ENCODE measurements at regions not wholly inside any gene's neighbourhood (a gene's known extent, or its start where the extent isn't known, plus 50 kb on each side); places are given as distances from the start of the nearest gene placed in this dataset.

- TF ChIP-seq, protein P1, sequence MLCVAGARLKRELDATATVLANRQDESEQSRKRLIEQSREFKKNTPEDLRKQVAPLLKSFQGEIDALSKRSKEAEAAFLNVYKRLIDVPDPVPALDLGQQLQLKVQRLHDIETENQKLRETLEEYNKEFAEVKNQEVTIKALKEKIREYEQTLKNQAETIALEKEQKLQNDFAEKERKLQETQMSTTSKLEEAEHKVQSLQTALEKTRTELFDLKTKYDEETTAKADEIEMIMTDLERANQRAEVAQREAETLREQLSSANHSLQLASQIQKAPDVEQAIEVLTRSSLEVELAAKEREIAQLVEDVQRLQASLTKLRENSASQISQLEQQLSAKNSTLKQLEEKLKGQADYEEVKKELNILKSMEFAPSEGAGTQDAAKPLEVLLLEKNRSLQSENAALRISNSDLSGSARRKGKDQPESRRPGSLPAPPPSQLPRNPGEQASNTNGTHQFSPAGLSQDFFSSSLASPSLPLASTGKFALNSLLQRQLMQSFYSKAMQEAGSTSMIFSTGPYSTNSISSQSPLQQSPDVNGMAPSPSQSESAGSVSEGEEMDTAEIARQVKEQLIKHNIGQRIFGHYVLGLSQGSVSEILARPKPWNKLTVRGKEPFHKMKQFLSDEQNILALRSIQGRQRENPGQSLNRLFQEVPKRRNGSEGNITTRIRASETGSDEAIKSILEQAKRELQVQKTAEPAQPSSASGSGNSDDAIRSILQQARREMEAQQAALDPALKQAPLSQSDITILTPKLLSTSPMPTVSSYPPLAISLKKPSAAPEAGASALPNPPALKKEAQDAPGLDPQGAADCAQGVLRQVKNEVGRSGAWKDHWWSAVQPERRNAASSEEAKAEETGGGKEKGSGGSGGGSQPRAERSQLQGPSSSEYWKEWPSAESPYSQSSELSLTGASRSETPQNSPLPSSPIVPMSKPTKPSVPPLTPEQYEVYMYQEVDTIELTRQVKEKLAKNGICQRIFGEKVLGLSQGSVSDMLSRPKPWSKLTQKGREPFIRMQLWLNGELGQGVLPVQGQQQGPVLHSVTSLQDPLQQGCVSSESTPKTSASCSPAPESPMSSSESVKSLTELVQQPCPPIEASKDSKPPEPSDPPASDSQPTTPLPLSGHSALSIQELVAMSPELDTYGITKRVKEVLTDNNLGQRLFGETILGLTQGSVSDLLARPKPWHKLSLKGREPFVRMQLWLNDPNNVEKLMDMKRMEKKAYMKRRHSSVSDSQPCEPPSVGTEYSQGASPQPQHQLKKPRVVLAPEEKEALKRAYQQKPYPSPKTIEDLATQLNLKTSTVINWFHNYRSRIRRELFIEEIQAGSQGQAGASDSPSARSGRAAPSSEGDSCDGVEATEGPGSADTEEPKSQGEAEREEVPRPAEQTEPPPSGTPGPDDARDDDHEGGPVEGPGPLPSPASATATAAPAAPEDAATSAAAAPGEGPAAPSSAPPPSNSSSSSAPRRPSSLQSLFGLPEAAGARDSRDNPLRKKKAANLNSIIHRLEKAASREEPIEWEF (CRISPR knock-in tag; IDR thresholded peaks at IDR 0.05), result 0 out of 2 replicates have a peak, but pooled peaks have one; percentile 54
- TF ChIP-seq COPS2 (conservative IDR thresholded peaks at IDR 0.05) (no peak), ZNF184 (CRISPR knock-in tag; IDR thresholded peaks at IDR 0.05) (no peak), ILF3 (IDR thresholded peaks at IDR 0.05; ENCODE audit: borderline replicate concordance) (no peak), PTTG1 (tag; IDR thresholded peaks at IDR 0.05; ENCODE audit: low read depth) (no peak), ZNF740 (CRISPR knock-in tag; IDR thresholded peaks at IDR 0.05) (no peak), ZNF740 (tag; IDR thresholded peaks at IDR 0.05) (no peak), RBFOX2 (IDR thresholded peaks at IDR 0.05; ENCODE audit: low read depth, low read length) (no peak), SAP30 (IDR thresholded peaks at IDR 0.05; ENCODE audit: borderline replicate concordance, insufficient read depth, low read depth, low read length, poor library complexity, severe bottlenecking) (no peak), MBD2 (IDR thresholded peaks at IDR 0.05; ENCODE audit: borderline replicate concordance, low read depth) (no peak), SIRT6 (IDR thresholded peaks at IDR 0.05; ENCODE audit: low read depth, low read length) (no peak), TRIM28 (IDR thresholded peaks at IDR 0.05) (no peak), DNMT1 (IDR thresholded peaks at IDR 0.05) (no peak), ZNF347 (CRISPR knock-in tag; IDR thresholded peaks at IDR 0.05; ENCODE audit: low read depth) (no peak)
- TF ChIP-seq, protein P2, sequence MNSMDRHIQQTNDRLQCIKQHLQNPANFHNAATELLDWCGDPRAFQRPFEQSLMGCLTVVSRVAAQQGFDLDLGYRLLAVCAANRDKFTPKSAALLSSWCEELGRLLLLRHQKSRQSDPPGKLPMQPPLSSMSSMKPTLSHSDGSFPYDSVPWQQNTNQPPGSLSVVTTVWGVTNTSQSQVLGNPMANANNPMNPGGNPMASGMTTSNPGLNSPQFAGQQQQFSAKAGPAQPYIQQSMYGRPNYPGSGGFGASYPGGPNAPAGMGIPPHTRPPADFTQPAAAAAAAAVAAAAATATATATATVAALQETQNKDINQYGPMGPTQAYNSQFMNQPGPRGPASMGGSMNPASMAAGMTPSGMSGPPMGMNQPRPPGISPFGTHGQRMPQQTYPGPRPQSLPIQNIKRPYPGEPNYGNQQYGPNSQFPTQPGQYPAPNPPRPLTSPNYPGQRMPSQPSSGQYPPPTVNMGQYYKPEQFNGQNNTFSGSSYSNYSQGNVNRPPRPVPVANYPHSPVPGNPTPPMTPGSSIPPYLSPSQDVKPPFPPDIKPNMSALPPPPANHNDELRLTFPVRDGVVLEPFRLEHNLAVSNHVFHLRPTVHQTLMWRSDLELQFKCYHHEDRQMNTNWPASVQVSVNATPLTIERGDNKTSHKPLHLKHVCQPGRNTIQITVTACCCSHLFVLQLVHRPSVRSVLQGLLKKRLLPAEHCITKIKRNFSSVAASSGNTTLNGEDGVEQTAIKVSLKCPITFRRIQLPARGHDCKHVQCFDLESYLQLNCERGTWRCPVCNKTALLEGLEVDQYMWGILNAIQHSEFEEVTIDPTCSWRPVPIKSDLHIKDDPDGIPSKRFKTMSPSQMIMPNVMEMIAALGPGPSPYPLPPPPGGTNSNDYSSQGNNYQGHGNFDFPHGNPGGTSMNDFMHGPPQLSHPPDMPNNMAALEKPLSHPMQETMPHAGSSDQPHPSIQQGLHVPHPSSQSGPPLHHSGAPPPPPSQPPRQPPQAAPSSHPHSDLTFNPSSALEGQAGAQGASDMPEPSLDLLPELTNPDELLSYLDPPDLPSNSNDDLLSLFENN (IDR thresholded peaks at IDR 0.05; ENCODE audit: low read depth in 2 of 2, low read length in 2 of 2), result no peak
- TF ChIP-seq, protein P3, sequence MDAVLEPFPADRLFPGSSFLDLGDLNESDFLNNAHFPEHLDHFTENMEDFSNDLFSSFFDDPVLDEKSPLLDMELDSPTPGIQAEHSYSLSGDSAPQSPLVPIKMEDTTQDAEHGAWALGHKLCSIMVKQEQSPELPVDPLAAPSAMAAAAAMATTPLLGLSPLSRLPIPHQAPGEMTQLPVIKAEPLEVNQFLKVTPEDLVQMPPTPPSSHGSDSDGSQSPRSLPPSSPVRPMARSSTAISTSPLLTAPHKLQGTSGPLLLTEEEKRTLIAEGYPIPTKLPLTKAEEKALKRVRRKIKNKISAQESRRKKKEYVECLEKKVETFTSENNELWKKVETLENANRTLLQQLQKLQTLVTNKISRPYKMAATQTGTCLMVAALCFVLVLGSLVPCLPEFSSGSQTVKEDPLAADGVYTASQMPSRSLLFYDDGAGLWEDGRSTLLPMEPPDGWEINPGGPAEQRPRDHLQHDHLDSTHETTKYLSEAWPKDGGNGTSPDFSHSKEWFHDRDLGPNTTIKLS (IDR thresholded peaks at IDR 0.05; ENCODE audit: borderline replicate concordance, low read depth), result no peak
These were observed 180.7 kb upstream of the PGRMC2 start (continued) for GRCh38 chr4:128468123-128468989.
